ENCODE measurements at regions not wholly inside any gene's neighbourhood (a gene's known extent, or its start where the extent isn't known, plus 50 kb on each side); places are given as distances from the start of the nearest gene placed in this dataset.

DNA sequence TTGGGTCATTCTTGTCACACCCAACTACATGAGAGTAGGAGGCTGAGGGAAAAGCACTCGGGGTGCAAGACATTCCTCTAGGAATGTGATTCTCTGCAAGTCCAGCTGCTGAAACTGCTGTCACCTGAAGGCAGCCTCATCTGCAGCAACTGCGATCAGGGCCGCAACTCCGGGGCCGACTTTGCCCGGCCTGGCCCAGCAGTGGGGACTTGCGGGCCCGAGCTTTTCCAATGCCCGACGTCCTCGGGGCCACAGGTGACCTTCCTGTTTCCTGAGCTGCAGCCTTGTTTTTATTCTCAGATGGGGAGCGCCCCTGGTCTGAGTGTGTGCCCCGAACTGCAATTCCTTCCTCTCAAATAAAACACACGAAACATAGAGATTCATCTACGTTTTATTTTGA, 104.7 kb upstream of the NKX1-1 start (continued):
- TF ChIP-seq, protein P1, sequence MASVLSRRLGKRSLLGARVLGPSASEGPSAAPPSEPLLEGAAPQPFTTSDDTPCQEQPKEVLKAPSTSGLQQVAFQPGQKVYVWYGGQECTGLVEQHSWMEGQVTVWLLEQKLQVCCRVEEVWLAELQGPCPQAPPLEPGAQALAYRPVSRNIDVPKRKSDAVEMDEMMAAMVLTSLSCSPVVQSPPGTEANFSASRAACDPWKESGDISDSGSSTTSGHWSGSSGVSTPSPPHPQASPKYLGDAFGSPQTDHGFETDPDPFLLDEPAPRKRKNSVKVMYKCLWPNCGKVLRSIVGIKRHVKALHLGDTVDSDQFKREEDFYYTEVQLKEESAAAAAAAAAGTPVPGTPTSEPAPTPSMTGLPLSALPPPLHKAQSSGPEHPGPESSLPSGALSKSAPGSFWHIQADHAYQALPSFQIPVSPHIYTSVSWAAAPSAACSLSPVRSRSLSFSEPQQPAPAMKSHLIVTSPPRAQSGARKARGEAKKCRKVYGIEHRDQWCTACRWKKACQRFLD (CRISPR knock-in tag; IDR thresholded peaks at IDR 0.05) = no peak
- TF ChIP-seq ZNF561 (CRISPR knock-in tag; conservative IDR thresholded peaks at IDR 0.05) (no peak), BRD4 (IDR thresholded peaks at IDR 0.05) (no peak), NR3C1 (CRISPR knock-in tag; IDR thresholded peaks at IDR 0.05) (no peak), FOSL1 (tag; conservative IDR thresholded peaks at IDR 0.05) (no peak), ZZZ3 (IDR thresholded peaks at IDR 0.05) (no peak), EHMT2 (IDR thresholded peaks at IDR 0.05) (no peak), PRMT5 (CRISPR knock-in tag; IDR thresholded peaks at IDR 0.05) (no peak)
- TF ChIP-seq, protein P2, sequence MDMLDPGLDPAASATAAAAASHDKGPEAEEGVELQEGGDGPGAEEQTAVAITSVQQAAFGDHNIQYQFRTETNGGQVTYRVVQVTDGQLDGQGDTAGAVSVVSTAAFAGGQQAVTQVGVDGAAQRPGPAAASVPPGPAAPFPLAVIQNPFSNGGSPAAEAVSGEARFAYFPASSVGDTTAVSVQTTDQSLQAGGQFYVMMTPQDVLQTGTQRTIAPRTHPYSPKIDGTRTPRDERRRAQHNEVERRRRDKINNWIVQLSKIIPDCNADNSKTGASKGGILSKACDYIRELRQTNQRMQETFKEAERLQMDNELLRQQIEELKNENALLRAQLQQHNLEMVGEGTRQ (CRISPR knock-in tag; IDR thresholded peaks at IDR 0.05) = no peak
- TF ChIP-seq, protein P3, sequence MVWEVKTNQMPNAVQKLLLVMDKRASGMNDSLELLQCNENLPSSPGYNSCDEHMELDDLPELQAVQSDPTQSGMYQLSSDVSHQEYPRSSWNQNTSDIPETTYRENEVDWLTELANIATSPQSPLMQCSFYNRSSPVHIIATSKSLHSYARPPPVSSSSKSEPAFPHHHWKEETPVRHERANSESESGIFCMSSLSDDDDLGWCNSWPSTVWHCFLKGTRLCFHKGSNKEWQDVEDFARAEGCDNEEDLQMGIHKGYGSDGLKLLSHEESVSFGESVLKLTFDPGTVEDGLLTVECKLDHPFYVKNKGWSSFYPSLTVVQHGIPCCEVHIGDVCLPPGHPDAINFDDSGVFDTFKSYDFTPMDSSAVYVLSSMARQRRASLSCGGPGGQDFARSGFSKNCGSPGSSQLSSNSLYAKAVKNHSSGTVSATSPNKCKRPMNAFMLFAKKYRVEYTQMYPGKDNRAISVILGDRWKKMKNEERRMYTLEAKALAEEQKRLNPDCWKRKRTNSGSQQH (CRISPR knock-in tag; IDR thresholded peaks at IDR 0.05) = no peak

Data from K562 (cell line).